ENCODE measurements at regions not wholly inside any gene's neighbourhood (a gene's known extent, or its start where the extent isn't known, plus 50 kb on each side); places are given as distances from the start of the nearest gene placed in this dataset.

- Histone ChIP-seq H3K27ac (no peak overlapping the region), H3K36me3 (no peaks in the 10 kb centered on the region), H3K9me3 (no peaks in the 10 kb centered on the region), H3K27me3 (peaks cover 0 to 16% (median 0%) of the 10 kb centered on the region in 4 donors), H3K4me3 (no peak overlapping the region), H3K4me1 (no peaks in the 10 kb centered on the region)
- no peak for DNase-seq
- TF ChIP-seq, protein P1, sequence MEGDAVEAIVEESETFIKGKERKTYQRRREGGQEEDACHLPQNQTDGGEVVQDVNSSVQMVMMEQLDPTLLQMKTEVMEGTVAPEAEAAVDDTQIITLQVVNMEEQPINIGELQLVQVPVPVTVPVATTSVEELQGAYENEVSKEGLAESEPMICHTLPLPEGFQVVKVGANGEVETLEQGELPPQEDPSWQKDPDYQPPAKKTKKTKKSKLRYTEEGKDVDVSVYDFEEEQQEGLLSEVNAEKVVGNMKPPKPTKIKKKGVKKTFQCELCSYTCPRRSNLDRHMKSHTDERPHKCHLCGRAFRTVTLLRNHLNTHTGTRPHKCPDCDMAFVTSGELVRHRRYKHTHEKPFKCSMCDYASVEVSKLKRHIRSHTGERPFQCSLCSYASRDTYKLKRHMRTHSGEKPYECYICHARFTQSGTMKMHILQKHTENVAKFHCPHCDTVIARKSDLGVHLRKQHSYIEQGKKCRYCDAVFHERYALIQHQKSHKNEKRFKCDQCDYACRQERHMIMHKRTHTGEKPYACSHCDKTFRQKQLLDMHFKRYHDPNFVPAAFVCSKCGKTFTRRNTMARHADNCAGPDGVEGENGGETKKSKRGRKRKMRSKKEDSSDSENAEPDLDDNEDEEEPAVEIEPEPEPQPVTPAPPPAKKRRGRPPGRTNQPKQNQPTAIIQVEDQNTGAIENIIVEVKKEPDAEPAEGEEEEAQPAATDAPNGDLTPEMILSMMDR (IDR thresholded peaks at IDR 0.05): no peak
- no peak for TF ChIP-seq POLR2A (IDR thresholded peaks at IDR 0.05)
- intact Hi-C loops (cut with DNase I): no loop called here
- whole genome bisulfite sequencing, 2 donors: 34 to 36% methylated on average over 5 to 8 of the region's 8 CpGs
Measured at GRCh38 chr7:142602756-142603155, 146.5 kb upstream of the PRSS1 start.

DNA sequence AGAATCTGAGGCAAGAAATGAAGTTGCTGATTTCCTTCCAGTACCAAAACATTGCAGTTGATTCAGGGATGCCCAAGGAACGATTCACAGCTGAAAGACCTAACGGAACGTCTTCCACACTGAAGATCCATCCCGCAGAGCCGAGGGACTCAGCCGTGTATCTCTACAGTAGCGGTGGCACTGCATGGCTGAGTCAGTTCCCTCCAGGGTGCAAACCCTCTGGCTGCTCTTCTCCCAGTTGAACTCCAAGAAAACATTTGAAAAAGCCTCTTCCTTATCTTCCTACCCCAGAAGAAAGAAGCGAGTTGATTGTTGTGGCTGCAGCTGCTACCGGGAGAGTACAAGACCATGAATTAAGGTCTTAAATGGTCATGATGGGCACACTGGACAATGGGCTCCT lies 147.1 kb upstream of the PRSS1 start:
- no peaks in the 10 kb centered on the region for H3K9me3 ChIP-seq
- WGBS, 2 donors: 77 to 84% methylated on average over 6 to 9 of the region's 9 CpGs
- intact Hi-C loops (cut with DNase I): no loop called here
- H3K36me3 ChIP-seq: no peaks in the 10 kb centered on the region
- no peak for DNase-seq
- TF ChIP-seq, protein P1 (IDR thresholded peaks at IDR 0.05): no peak
- no peak for TF ChIP-seq POLR2A (IDR thresholded peaks at IDR 0.05)
- H3K27ac ChIP-seq: no peak overlapping the region
- H3K27me3 ChIP-seq: peaks cover 0 to 22% (median 0%) of the 10 kb centered on the region in 4 donors
- H3K4me1 ChIP-seq: no peaks in the 10 kb centered on the region
- no peak overlapping the region for H3K4me3 ChIP-seq

DNA sequence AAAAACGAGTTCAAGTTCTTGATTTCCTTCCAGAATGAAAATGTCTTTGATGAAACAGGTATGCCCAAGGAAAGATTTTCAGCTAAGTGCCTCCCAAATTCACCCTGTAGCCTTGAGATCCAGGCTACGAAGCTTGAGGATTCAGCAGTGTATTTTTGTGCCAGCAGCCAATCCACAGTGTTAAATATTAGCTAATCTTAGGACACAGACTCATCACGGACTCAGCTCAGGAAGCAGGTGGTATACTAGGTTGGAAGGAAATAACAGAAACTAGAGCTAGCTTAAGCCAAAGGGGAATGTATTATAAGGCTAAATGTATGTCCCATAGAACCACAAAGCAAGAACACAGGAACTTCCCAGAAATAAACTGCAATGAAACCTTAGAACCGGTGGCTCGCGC lies 151.0 kb upstream of the PRSS1 start:
- peaks cover 0 to 17% (median 0%) of the 10 kb centered on the region in 4 donors for H3K27me3 ChIP-seq
- no peaks in the 10 kb centered on the region for H3K36me3 ChIP-seq
- intact Hi-C loops (cut with DNase I): no loop called here
- no peak overlapping the region for H3K27ac ChIP-seq
- no peaks in the 10 kb centered on the region for H3K9me3 ChIP-seq
- DNase-seq: no peak
- WGBS, 2 donors: 51 to 52% methylated on average over 5 to 6 of the region's 6 CpGs
- TF ChIP-seq POLR2A (IDR thresholded peaks at IDR 0.05): no peak
- TF ChIP-seq, protein P1 (IDR thresholded peaks at IDR 0.05): no peak
- no peak overlapping the region for H3K4me3 ChIP-seq
- no peaks in the 10 kb centered on the region for H3K4me1 ChIP-seq

DNA sequence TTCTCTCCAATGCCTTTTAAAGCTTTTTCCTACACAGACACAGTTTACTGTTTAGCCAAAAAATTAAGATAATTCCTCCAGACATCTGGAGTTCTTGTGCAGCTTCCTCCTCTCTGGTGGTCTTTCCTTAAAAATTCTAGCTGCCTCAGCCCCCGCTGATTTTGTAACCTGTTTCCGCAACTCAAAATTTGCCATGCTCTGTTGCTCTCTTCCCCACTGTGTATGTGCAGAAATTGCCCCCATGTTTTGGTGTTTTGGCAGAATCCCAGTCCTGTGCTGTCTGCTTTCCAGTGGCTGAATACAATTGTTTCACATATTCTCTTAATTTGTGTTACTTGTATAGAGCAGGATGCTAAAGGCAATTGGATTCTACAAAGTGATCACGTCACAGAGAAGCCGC lies 151.7 kb upstream of the PRSS1 start:
- 82 to 84% methylated on average over 4 of the region's 4 CpGs for WGBS, 2 donors
- intact Hi-C loops (cut with DNase I): no loop called here
- H3K4me1 ChIP-seq: no peaks in the 10 kb centered on the region
- H3K4me3 ChIP-seq: no peak overlapping the region
- H3K27me3 ChIP-seq: peaks cover 0 to 17% (median 0%) of the 10 kb centered on the region in 4 donors
- H3K9me3 ChIP-seq: no peaks in the 10 kb centered on the region
- TF ChIP-seq POLR2A (IDR thresholded peaks at IDR 0.05): no peak
- TF ChIP-seq, protein P1 (IDR thresholded peaks at IDR 0.05): no peak
- no peak for DNase-seq
- H3K36me3 ChIP-seq: no peaks in the 10 kb centered on the region
- no peak overlapping the region for H3K27ac ChIP-seq

GRCh38 chr7:142595816-142596516 lies 153.3 kb upstream of the PRSS1 start:
- intact Hi-C loops (cut with DNase I): no loop called here
- H3K4me1 ChIP-seq: no peaks in the 10 kb centered on the region
- 62 to 72% methylated on average over 4 of the region's 4 CpGs for WGBS, 2 donors
- H3K27ac ChIP-seq: no peak overlapping the region
- H3K27me3 ChIP-seq: peaks cover 0 to 17% (median 0%) of the 10 kb centered on the region in 4 donors
- H3K9me3 ChIP-seq: no peaks in the 10 kb centered on the region
- TF ChIP-seq, protein P1 (IDR thresholded peaks at IDR 0.05): no peak
- TF ChIP-seq POLR2A (IDR thresholded peaks at IDR 0.05): no peak
- no peaks in the 10 kb centered on the region for H3K36me3 ChIP-seq
- DNase-seq: no peak
- H3K4me3 ChIP-seq: no peak overlapping the region
